Tibial artery (tissue), 4 donors: ENCODE measurements at regions not wholly inside any gene's neighbourhood (a gene's known extent, or its start where the extent isn't known, plus 50 kb on each side); places are given as distances from the start of the nearest gene placed in this dataset.
"Not testable (repeated sequence)": the region's sequence is repeated elsewhere in the genome, so short reads cannot be mapped to it uniquely, and the experiment has no call there.

Experiments used
- DNase-seq, 2 donors: peaks; one replicate each; pipeline ENCODE4 v3.0.0-alpha.2; 2019
- H3K27ac ChIP-seq, 2 donors: fragments of 200-600 bp; sonication (generic) in 1 of 2; 1 replicate in 1 of 2; 2 replicates in 1 of 2; pipeline ENCODE4 v1.5.1; 2018 to 2019; ENCODE audit warnings: mild to moderate bottlenecking in 1 of 2
- H3K27me3 ChIP-seq, 2 donors: fragments of 200-600 bp; sonication (generic) in 1 of 2; one replicate each; pipeline versions ENCODE4 v1.5.1 to v1.6.0; 2016 to 2019
- H3K36me3 ChIP-seq, 3 donors: fragments of 200-600 bp; sonication (generic) in 2 of 3; one replicate each; pipeline ENCODE4 v1.5.1; 2016 to 2019; ENCODE audit warnings: mild to moderate bottlenecking in 2 of 3
- H3K4me1 ChIP-seq, 4 donors: fragments of 200-600 bp; sonication (generic) in 2 of 4; 1 replicate in 3 of 4; 2 replicates in 1 of 4; pipeline ENCODE4 v1.5.1; 2016 to 2019
- H3K4me3 ChIP-seq, 2 donors: fragments of 200-600 bp; sonication (generic) in 1 of 2; 1 replicate in 1 of 2; 2 replicates in 1 of 2; pipeline ENCODE4 v1.5.1; 2018 to 2019; ENCODE audit warnings: mild to moderate bottlenecking in 2 of 2
- H3K9me3 ChIP-seq, 3 donors: fragments of 200-600 bp; sonication (generic) in 1 of 3; one replicate each; pipeline ENCODE4 v1.5.1; 2016 to 2019
- intact Hi-C: fragments of 100-400 bp; cut with DNase I; formaldehyde crosslinking; loops from one replicate; pipeline ENCODE4 v1.15.0; 2023; ENCODE audit warnings: low total_unique reads
- TF ChIP-seq, protein P1 (sequence below), 2 experiments: fragments of 200-600 bp in 1 of 2; fragments of 450-650 bp in 1 of 2; IDR thresholded peaks; one replicate each; pipeline ENCODE4 v1.5.1; 2017 to 2019; ENCODE audit warnings: antibody characterized with exemption in 2 of 2, mild to moderate bottlenecking in 1 of 2, moderate library complexity in 1 of 2

DNA sequence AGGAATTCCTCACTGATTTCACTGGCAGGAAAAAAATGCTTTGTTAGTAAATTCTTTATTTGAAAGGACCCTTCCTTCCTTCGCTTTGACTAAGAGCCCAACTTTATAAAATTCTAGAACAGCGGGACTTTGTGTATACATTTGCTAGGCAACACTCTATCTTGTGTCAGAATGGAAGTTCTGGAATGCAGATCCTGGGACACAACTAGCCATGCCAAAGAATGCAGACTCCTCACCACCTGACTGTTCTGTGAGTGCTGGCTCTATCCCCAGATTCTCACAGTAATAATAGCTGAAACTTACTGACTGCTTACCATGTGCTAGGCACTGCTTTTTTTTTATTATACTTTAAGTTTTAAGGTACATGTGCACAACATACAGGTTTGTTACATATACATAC is 73.3 kb upstream of the ZDHHC15 start:
- Histone ChIP-seq H3K4me1 (peaks cover 0 to 5% (median 0%) of the 10 kb centered on the region in 4 donors), H3K4me3 (no peak overlapping the region), H3K36me3 (no peaks in the 10 kb centered on the region), H3K27ac (peak overlapping the region; percentile 33 to 41), H3K27me3 (no peaks in the 10 kb centered on the region), H3K9me3 (peaks cover 0 to 4% (median 0%) of the 10 kb centered on the region in 3 donors)
- intact Hi-C loops, result no loop called here
- TF ChIP-seq, protein P1, sequence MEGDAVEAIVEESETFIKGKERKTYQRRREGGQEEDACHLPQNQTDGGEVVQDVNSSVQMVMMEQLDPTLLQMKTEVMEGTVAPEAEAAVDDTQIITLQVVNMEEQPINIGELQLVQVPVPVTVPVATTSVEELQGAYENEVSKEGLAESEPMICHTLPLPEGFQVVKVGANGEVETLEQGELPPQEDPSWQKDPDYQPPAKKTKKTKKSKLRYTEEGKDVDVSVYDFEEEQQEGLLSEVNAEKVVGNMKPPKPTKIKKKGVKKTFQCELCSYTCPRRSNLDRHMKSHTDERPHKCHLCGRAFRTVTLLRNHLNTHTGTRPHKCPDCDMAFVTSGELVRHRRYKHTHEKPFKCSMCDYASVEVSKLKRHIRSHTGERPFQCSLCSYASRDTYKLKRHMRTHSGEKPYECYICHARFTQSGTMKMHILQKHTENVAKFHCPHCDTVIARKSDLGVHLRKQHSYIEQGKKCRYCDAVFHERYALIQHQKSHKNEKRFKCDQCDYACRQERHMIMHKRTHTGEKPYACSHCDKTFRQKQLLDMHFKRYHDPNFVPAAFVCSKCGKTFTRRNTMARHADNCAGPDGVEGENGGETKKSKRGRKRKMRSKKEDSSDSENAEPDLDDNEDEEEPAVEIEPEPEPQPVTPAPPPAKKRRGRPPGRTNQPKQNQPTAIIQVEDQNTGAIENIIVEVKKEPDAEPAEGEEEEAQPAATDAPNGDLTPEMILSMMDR (IDR thresholded peaks at IDR 0.05), result no peak
- DNase-seq, result no peak

DNA sequence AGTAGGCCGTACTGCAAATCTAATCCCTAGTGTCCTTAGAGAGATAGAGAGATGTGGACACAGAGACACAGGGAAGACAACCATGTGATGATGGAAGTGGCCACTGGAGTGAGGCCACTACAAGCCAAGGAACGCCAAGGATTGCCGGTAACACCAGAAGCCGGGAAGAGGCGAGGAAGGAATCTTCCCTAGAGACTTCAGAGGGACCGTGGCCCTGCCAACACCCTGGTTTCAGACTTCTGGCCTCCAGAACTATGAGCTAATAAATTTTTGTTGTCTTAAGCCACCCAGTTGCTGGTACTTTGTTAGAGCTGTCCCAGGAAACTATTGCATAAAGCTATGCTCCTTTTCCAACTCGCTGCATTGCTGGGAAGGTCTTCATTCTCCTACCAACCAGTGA is 70.3 kb upstream of the ZDHHC15 start:
- H3K4me3 ChIP-seq, H3K9me3 ChIP-seq, intact Hi-C loops, H3K36me3 ChIP-seq, H3K27me3 ChIP-seq, H3K4me1 ChIP-seq: not testable (repeated sequence)
- peak in 1 of 2 donors; percentile 58 for DNase-seq
- peak overlapping the region in 1 of 2 donors; percentile 44 for H3K27ac ChIP-seq

DNA sequence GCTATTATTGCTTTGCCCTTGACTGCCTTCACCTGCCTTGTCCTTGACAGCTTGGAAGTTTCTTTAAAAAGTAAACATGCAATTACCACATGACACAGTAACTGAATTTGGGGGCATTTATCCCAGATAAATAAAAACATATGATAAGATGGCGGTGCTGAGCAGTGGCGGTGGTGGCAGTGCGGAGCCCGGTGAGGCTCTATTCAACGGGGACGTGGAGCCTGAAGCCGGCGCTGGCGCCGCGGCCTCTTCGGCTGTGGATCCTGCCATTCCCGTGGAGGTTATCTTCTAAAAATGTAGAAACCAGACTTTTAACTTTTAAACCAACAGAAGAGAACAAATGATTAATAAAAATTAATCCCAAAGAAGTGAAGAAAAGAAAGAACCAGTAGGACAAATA is 59.7 kb upstream of the ZDHHC15 start:
- H3K27ac ChIP-seq, result no peak overlapping the region
- intact Hi-C loops, result no loop called here
- no peaks in the 10 kb centered on the region for H3K4me1 ChIP-seq
- no peaks in the 10 kb centered on the region for H3K27me3 ChIP-seq
- no peaks in the 10 kb centered on the region for H3K9me3 ChIP-seq
- no peak overlapping the region for H3K4me3 ChIP-seq
- TF ChIP-seq, protein P1 (IDR thresholded peaks at IDR 0.05), result no peak
- no peak for DNase-seq
- no peaks in the 10 kb centered on the region for H3K36me3 ChIP-seq
